HG03139 (cell line): ENCODE measurements at regions not wholly inside any gene's neighbourhood (a gene's known extent, or its start where the extent isn't known, plus 50 kb on each side); places are given as distances from the start of the nearest gene placed in this dataset.
"Not testable (repeated sequence)": the region's sequence is repeated elsewhere in the genome, so short reads cannot be mapped to it uniquely, and the experiment has no call there.

ENCODE experiments used
- ATAC-seq: cut with Tn5 transposase; IDR thresholded peaks from one replicate; pipeline ENCODE4 v1.9.1; 2021; ENCODE audit not compliant: unreplicated experiment

- ATAC-seq: not testable (repeated sequence)
These were observed 171.1 kb upstream of the NBPF9 start for GRCh38 chr1:149274493-149274892.

- ATAC-seq: not testable (repeated sequence)
These were observed 172.5 kb upstream of the NBPF9 start for GRCh38 chr1:149275802-149276201.

- ATAC-seq: not testable (repeated sequence)
These were observed 173.1 kb upstream of the NBPF9 start for GRCh38 chr1:149276496-149276895.

- ATAC-seq: not testable (repeated sequence)
These were observed 174.8 kb upstream of the NBPF9 start for GRCh38 chr1:149278156-149278555.

GRCh38 chr1:149279015-149279414 lies 175.7 kb upstream of the NBPF9 start:
- ATAC-seq: not testable (repeated sequence)

GRCh38 chr1:149279512-149279911 lies 176.2 kb upstream of the NBPF9 start:
- not testable (repeated sequence) for ATAC-seq

GRCh38 chr1:149284773-149285172 lies 181.4 kb upstream of the NBPF9 start:
- not testable (repeated sequence) for ATAC-seq

- not testable (repeated sequence) for ATAC-seq
These were observed 181.9 kb upstream of the NBPF9 start for GRCh38 chr1:149285205-149285604.

- ATAC-seq: not testable (repeated sequence)
These were observed 182.3 kb upstream of the NBPF9 start for GRCh38 chr1:149285638-149286037.

GRCh38 chr1:149288580-149288979 lies 185.2 kb upstream of the NBPF9 start:
- ATAC-seq: not testable (repeated sequence)

GRCh38 chr1:149300478-149301218 lies 174.2 kb upstream of the NBPF19 start:
- not testable (repeated sequence) for ATAC-seq

GRCh38 chr1:149301282-149301681 lies 173.6 kb upstream of the NBPF19 start:
- ATAC-seq: not testable (repeated sequence)

GRCh38 chr1:149304796-149305195 lies 170.0 kb upstream of the NBPF19 start:
- not testable (repeated sequence) for ATAC-seq

GRCh38 chr1:149307640-149308039 lies 167.2 kb upstream of the NBPF19 start:
- ATAC-seq: not testable (repeated sequence)

GRCh38 chr1:149314921-149315320 lies 159.9 kb upstream of the NBPF19 start:
- not testable (repeated sequence) for ATAC-seq

- ATAC-seq: not testable (repeated sequence)
These were observed 153.7 kb upstream of the NBPF19 start for GRCh38 chr1:149320971-149321731.

GRCh38 chr1:149321732-149322016 lies 153.2 kb upstream of the NBPF19 start:
- ATAC-seq: not testable (repeated sequence)

GRCh38 chr1:149330081-149330335 lies 144.8 kb upstream of the NBPF19 start:
- not testable (repeated sequence) for ATAC-seq

GRCh38 chr1:149336082-149336481 lies 138.8 kb upstream of the NBPF19 start:
- ATAC-seq: not testable (repeated sequence)

- ATAC-seq: not testable (repeated sequence)
These were observed 136.6 kb upstream of the NBPF19 start for GRCh38 chr1:149338221-149338691.

- not testable (repeated sequence) for ATAC-seq
These were observed 136.1 kb upstream of the NBPF19 start for GRCh38 chr1:149338698-149339097.

- ATAC-seq: not testable (repeated sequence)
These were observed 125.4 kb upstream of the NBPF19 start for GRCh38 chr1:149349448-149349847.
